AG09309 (cell line): ENCODE measurements at regions not wholly inside any gene's neighbourhood (a gene's known extent, or its start where the extent isn't known, plus 50 kb on each side); places are given as distances from the start of the nearest gene placed in this dataset.

Source experiments
- DNase-seq: peaks from one replicate; pipeline ENCODE4 v3.0.0-alpha.2; 2010; ENCODE audit warnings: low read depth
- H3K4me3 ChIP-seq: 2 replicates; pipeline ENCODE4 v1.5.1; 2011; ENCODE audit warnings: mild to moderate bottlenecking, low read depth, low read length, moderate library complexity; ENCODE audit not compliant: control insufficient read depth
- TF ChIP-seq, protein P1 (sequence below): IDR thresholded peaks from 2 replicates; pipeline ENCODE4 v1.5.1; 2011; ENCODE audit warnings: mild to moderate bottlenecking, low read depth, low read length, inconsistent platforms; ENCODE audit not compliant: insufficient read depth, control insufficient read depth; ENCODE audit errors: missing control alignments

DNA sequence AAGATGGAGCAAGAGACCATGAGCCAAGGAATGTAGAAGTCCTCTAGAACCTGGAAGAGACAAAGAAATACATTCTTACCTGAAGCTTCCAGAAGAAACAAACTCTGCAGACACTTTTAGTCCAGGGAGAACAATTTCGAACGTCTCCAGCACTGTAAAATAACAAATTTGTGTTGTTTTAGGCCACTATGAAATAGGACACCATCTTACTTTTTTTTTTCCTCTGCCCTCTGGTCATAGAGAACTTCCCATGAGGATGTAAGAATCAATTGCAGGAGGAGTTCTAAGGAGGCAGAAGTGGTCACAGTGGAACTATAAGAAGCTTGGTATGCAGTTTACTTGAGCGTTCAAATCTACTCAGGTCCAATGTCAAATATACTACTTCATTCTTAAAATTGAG is 1295.9 kb downstream of the ZPLD1 start:
- TF ChIP-seq, protein P1, sequence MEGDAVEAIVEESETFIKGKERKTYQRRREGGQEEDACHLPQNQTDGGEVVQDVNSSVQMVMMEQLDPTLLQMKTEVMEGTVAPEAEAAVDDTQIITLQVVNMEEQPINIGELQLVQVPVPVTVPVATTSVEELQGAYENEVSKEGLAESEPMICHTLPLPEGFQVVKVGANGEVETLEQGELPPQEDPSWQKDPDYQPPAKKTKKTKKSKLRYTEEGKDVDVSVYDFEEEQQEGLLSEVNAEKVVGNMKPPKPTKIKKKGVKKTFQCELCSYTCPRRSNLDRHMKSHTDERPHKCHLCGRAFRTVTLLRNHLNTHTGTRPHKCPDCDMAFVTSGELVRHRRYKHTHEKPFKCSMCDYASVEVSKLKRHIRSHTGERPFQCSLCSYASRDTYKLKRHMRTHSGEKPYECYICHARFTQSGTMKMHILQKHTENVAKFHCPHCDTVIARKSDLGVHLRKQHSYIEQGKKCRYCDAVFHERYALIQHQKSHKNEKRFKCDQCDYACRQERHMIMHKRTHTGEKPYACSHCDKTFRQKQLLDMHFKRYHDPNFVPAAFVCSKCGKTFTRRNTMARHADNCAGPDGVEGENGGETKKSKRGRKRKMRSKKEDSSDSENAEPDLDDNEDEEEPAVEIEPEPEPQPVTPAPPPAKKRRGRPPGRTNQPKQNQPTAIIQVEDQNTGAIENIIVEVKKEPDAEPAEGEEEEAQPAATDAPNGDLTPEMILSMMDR = no peak
- DNase-seq = no peak
- no peak overlapping the region for H3K4me3 ChIP-seq

DNA sequence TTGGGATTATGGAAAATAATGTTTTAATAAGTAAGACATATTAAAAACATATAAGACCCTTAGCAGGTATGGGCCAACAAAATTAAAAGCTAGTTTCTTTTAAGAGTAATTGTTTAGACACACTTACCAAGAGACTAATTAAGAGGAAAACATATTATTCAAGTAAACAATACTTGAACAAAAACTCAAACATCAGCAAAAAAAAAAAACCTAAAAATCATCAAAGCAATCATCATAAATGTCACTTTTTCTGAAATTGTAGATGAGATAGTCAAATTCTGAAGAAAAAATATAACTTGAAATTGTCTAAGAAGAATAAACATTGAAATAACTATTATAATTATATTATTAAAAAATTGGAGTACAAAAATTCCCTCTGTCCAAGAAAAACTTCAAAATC is 1318.2 kb downstream of the ZPLD1 start:
- H3K4me3 ChIP-seq = no peak overlapping the region
- TF ChIP-seq, protein P1 = no peak
- no peak for DNase-seq

DNA sequence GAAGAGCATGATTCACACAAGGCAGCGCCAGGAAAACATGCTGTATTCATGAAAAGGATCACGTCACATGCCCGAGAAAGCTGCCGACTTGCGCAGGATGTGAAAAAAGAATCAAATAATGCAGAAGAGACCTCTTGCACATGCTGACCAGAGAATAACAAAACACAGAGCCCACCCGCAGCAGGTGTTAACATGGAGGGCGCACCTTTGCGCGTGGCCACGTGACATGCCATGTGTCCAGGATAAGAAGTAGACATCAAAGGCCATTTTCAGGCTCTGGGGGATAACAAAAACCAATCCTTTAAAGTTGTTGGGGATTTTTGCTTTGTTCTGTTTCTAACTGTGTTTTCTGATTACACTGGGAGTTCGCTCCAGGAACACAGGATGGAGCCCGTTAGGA is 1332.8 kb downstream of the ZPLD1 start:
- DNase-seq = no peak
- no peak overlapping the region for H3K4me3 ChIP-seq
- TF ChIP-seq, protein P1 = no peak

DNA sequence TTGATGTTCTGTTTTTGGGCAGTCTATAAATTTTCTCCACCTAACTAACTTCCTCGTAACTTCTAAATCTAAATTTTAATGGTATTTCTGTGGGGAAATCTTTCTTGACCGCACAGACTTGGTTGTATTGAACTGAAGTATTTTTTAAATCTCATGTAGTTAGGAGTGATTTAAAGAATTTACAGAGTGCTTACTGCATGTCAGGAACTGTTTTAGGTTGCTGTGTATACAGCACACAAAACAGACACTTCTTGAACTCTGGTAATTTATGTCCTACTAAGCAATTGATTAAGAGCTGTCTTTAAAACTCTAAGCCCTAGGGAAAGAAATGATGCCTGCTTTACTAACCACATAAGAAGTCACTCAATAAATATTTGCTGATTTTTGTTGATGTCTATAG is 1350.2 kb downstream of the ZPLD1 start:
- TF ChIP-seq, protein P1 = no peak
- DNase-seq = no peak
- H3K4me3 ChIP-seq = no peak overlapping the region

DNA sequence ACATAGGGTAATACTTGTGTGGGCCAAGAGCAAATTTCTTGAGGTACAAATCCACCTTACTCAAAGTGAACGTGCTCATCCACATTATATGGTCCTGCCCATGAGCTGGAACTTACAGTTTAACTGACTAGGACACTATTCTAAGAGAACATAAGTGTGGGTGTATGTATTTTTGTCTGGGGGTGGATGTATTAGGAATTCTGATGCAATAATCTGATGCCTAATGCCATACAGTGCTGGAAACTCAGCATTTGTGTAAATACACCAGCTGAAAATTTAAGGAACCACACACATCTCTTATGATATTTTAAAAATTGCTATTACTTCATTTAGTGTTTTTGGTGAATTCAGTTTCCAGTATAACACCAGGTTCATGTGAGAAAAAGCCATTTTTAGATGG is 1350.7 kb downstream of the ZPLD1 start:
- no peak for DNase-seq
- TF ChIP-seq, protein P1 = no peak
- no peak overlapping the region for H3K4me3 ChIP-seq

DNA sequence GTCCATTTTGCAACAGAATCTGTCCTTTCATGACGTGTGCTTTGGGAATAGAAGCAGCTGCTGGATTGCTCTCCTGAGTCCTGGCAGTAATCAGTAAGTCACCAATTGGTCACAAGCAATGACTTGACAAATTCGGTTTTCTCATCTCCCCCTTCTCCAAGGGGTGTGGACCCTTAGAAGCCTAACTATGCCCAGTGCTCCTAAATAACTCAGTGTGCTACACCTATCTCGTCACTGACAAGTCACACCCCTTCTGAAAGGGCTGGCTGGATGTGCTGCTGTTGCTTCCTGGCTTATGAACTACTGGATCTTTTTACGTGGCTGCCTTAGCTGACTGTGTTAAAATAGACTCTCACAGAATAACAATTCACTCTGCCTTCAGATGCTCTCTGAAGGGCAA is 1351.5 kb downstream of the ZPLD1 start:
- no peak for DNase-seq
- TF ChIP-seq, protein P1 = no peak
- no peak overlapping the region for H3K4me3 ChIP-seq

DNA sequence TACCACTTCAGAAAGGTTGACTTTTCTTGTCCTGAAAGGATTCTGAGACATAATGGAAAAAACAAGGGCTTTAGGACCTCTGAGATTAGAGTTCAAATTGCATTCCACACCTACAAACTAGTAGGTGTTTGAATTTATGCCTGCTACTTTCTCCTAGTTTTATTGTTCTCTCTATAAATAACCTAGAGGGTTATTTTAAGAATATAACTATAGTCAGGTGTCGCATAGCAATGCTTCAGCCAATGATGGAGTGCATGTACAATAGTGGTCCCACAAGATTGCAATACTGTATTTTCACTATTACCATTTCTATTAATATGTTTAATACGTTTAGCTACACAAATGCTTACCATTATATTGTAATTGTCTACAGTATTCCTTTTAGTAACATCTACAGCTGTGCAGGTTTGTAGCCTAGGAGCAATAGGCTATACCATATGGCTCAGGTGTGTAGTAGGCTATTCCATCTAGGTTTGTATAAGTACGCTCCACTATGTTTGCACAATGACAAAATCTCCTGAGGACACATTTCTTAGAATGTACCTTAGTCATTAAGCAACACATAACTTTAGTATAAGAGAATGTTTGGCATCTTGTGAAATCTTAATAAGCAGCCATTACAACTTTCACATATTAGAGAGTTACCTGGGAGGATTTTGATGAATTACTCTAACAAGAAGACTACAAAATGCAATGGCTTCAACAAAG is 1352.5 kb downstream of the ZPLD1 start:
- TF ChIP-seq, protein P1 = no peak
- DNase-seq = no peak
- no peak overlapping the region for H3K4me3 ChIP-seq
